ENCODE measurements at regions not wholly inside any gene's neighbourhood (a gene's known extent, or its start where the extent isn't known, plus 50 kb on each side); places are given as distances from the start of the nearest gene placed in this dataset.

DNA sequence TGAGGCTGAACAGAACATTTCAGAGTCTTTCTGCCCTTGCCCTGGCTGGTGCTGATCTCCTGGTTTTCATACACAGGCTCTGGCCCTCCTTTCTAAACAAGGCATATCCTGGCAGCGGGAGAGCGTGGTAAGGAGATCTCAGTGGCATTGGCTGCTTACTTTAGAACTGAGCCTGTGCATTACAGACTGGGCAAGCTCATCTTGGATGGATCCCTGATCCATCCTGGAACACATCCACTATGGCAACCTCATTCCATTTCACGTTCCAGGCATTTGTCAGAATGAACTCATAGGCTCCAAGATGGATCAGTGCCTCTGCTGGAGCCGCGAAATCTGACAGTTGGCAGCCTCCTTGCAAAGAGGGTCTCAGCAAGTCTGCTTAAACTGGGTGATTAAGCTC is 224.5 kb upstream of the PELI2 start:
- Histone ChIP-seq H3K36me3 (ENCODE audit: control insufficient read depth in 4 of 4, insufficient read depth in 3 of 4, low read depth in 1 of 4, low read length in 3 of 4) (no peaks in the 10 kb centered on the region), H3K27ac (ENCODE audit: low read depth in 1 of 2, low read length in 2 of 2) (no peak overlapping the region), H3K27me3 (ENCODE audit: control insufficient read depth in 4 of 4, insufficient read depth in 4 of 4, low read length in 3 of 4) (peaks cover 0 to 3% (median 0%) of the 10 kb centered on the region in 4 donors), H3K4me3 (ENCODE audit: low read depth in 1 of 3, low read length in 3 of 3) (no peak overlapping the region), H3K9ac (ENCODE audit: low read depth in 1 of 2, low read length in 2 of 2) (no peak overlapping the region), H3K4me1 (ENCODE audit: control insufficient read depth in 4 of 4, insufficient read depth in 4 of 4, low read length in 3 of 4) (no peaks in the 10 kb centered on the region), H3K9me3 (ENCODE audit: control insufficient read depth in 4 of 4, low read length in 3 of 4) (no peaks in the 10 kb centered on the region)
- TF ChIP-seq RXRA (IDR thresholded peaks at IDR 0.05) (no peak), RAD21 (IDR thresholded peaks at IDR 0.05) (no peak), NR2F2 (IDR thresholded peaks at IDR 0.05) (no peak), FOXA2 (IDR thresholded peaks at IDR 0.05) (no peak), SP1 (IDR thresholded peaks at IDR 0.05) (no peak), GABPA (IDR thresholded peaks at IDR 0.05 in 1 of 2, conservative IDR thresholded peaks at IDR 0.05 in 1 of 2) (no peak)
- TF ChIP-seq, protein P1, sequence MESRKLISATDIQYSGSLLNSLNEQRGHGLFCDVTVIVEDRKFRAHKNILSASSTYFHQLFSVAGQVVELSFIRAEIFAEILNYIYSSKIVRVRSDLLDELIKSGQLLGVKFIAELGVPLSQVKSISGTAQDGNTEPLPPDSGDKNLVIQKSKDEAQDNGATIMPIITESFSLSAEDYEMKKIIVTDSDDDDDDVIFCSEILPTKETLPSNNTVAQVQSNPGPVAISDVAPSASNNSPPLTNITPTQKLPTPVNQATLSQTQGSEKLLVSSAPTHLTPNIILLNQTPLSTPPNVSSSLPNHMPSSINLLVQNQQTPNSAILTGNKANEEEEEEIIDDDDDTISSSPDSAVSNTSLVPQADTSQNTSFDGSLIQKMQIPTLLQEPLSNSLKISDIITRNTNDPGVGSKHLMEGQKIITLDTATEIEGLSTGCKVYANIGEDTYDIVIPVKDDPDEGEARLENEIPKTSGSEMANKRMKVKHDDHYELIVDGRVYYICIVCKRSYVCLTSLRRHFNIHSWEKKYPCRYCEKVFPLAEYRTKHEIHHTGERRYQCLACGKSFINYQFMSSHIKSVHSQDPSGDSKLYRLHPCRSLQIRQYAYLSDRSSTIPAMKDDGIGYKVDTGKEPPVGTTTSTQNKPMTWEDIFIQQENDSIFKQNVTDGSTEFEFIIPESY (IDR thresholded peaks at IDR 0.05), result no peak
- TF ChIP-seq, protein P2, sequence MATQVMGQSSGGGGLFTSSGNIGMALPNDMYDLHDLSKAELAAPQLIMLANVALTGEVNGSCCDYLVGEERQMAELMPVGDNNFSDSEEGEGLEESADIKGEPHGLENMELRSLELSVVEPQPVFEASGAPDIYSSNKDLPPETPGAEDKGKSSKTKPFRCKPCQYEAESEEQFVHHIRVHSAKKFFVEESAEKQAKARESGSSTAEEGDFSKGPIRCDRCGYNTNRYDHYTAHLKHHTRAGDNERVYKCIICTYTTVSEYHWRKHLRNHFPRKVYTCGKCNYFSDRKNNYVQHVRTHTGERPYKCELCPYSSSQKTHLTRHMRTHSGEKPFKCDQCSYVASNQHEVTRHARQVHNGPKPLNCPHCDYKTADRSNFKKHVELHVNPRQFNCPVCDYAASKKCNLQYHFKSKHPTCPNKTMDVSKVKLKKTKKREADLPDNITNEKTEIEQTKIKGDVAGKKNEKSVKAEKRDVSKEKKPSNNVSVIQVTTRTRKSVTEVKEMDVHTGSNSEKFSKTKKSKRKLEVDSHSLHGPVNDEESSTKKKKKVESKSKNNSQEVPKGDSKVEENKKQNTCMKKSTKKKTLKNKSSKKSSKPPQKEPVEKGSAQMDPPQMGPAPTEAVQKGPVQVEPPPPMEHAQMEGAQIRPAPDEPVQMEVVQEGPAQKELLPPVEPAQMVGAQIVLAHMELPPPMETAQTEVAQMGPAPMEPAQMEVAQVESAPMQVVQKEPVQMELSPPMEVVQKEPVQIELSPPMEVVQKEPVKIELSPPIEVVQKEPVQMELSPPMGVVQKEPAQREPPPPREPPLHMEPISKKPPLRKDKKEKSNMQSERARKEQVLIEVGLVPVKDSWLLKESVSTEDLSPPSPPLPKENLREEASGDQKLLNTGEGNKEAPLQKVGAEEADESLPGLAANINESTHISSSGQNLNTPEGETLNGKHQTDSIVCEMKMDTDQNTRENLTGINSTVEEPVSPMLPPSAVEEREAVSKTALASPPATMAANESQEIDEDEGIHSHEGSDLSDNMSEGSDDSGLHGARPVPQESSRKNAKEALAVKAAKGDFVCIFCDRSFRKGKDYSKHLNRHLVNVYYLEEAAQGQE (IDR thresholded peaks at IDR 0.05), result no peak
- TF ChIP-seq, protein P3, sequence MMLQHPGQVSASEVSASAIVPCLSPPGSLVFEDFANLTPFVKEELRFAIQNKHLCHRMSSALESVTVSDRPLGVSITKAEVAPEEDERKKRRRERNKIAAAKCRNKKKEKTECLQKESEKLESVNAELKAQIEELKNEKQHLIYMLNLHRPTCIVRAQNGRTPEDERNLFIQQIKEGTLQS (IDR thresholded peaks at IDR 0.05), result no peak
- no peak for DNase-seq (ENCODE audit: low spot score)
- WGBS, result 83% methylated on average over 5 of the region's 5 CpGs

DNA sequence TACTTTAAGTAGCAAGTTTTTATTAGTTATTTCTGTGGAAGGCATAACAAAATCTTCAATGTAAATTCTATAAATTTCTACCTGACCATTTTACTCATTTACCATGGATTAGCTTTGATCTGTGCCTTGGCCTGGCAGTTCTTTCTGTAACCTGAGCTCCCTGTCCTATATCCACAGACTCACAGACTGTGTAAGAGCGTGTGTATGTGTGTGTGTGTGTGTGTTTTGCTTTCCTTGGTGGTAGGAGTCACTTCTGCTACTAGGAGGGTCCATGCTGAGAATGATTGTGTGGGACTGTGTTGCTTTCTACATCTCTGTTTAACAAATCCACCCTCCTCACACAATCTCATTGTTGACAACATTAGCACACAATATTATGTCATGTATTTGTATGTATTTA is 221.2 kb upstream of the PELI2 start:
- Histone ChIP-seq H3K9me3 (ENCODE audit: control insufficient read depth in 4 of 4, low read length in 3 of 4) (no peaks in the 10 kb centered on the region), H3K27me3 (ENCODE audit: control insufficient read depth in 4 of 4, insufficient read depth in 4 of 4, low read length in 3 of 4) (peaks cover 0 to 3% (median 0%) of the 10 kb centered on the region in 4 donors), H3K4me3 (ENCODE audit: low read depth in 1 of 3, low read length in 3 of 3) (no peak overlapping the region), H3K36me3 (ENCODE audit: control insufficient read depth in 4 of 4, insufficient read depth in 3 of 4, low read depth in 1 of 4, low read length in 3 of 4) (no peaks in the 10 kb centered on the region), H3K9ac (ENCODE audit: low read depth in 1 of 2, low read length in 2 of 2) (no peak overlapping the region), H3K27ac (ENCODE audit: low read depth in 1 of 2, low read length in 2 of 2) (no peak overlapping the region), H3K4me1 (ENCODE audit: control insufficient read depth in 4 of 4, insufficient read depth in 4 of 4, low read length in 3 of 4) (no peaks in the 10 kb centered on the region)
- WGBS, result 77% methylated on average over 1 of the region's 1 CpG
- DNase-seq (ENCODE audit: low spot score), result no peak
- TF ChIP-seq, protein P1 (IDR thresholded peaks at IDR 0.05), result no peak
- TF ChIP-seq, protein P3 (IDR thresholded peaks at IDR 0.05), result no peak
- TF ChIP-seq FOXA2 (IDR thresholded peaks at IDR 0.05), result no peak
- TF ChIP-seq, protein P4, sequence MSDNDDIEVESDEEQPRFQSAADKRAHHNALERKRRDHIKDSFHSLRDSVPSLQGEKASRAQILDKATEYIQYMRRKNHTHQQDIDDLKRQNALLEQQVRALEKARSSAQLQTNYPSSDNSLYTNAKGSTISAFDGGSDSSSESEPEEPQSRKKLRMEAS (IDR thresholded peaks at IDR 0.05), result no peak
- no peak for TF ChIP-seq HNF4G (IDR thresholded peaks at IDR 0.05)
- no peak for TF ChIP-seq NR2F2 (IDR thresholded peaks at IDR 0.05)
- TF ChIP-seq GABPA (IDR thresholded peaks at IDR 0.05 in 1 of 2, conservative IDR thresholded peaks at IDR 0.05 in 1 of 2), result no peak
- TF ChIP-seq TAF1 (conservative IDR thresholded peaks at IDR 0.05), result no peak
- no peak for TF ChIP-seq FOXA1 (IDR thresholded peaks at IDR 0.05)
- TF ChIP-seq RAD21 (IDR thresholded peaks at IDR 0.05), result no peak
- no peak for TF ChIP-seq EGR1 (IDR thresholded peaks at IDR 0.05; ENCODE audit: low read depth in 2 of 2)
- no peak for TF ChIP-seq YY1 (IDR thresholded peaks at IDR 0.05)
- no peak for TF ChIP-seq JUND (IDR thresholded peaks at IDR 0.05)
- TF ChIP-seq, protein P2 (IDR thresholded peaks at IDR 0.05), result no peak
- TF ChIP-seq RXRA (IDR thresholded peaks at IDR 0.05), result no peak
- TF ChIP-seq, protein P5, sequence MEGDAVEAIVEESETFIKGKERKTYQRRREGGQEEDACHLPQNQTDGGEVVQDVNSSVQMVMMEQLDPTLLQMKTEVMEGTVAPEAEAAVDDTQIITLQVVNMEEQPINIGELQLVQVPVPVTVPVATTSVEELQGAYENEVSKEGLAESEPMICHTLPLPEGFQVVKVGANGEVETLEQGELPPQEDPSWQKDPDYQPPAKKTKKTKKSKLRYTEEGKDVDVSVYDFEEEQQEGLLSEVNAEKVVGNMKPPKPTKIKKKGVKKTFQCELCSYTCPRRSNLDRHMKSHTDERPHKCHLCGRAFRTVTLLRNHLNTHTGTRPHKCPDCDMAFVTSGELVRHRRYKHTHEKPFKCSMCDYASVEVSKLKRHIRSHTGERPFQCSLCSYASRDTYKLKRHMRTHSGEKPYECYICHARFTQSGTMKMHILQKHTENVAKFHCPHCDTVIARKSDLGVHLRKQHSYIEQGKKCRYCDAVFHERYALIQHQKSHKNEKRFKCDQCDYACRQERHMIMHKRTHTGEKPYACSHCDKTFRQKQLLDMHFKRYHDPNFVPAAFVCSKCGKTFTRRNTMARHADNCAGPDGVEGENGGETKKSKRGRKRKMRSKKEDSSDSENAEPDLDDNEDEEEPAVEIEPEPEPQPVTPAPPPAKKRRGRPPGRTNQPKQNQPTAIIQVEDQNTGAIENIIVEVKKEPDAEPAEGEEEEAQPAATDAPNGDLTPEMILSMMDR (IDR thresholded peaks at IDR 0.05; ENCODE audit: low read depth, low read length, missing input control), result no peak
- no peak for TF ChIP-seq HNF4A (conservative IDR thresholded peaks at IDR 0.05)
- TF ChIP-seq SP1 (IDR thresholded peaks at IDR 0.05), result no peak

All from liver (tissue), 8 donors.